Umbilical cord (tissue), 1 donor: ENCODE measurements at regions not wholly inside any gene's neighbourhood (a gene's known extent, or its start where the extent isn't known, plus 50 kb on each side); places are given as distances from the start of the nearest gene placed in this dataset.
A peak's percentile ranks its signal among the peaks of the same experiment; 100 is the strongest.
"Not testable (repeated sequence)": the region's sequence is repeated elsewhere in the genome, so short reads cannot be mapped to it uniquely, and the experiment has no call there.

Source experiments
- DNase-seq: peaks from one replicate; pipeline ENCODE4 v3.0.0-alpha.2; 2015; ENCODE audit warnings: low spot score

GRCh38 chr2:111251711-111252110 lies 131.0 kb downstream of the BCL2L11 start:
- no peak for DNase-seq

GRCh38 chr2:111252436-111252835 lies 131.7 kb downstream of the BCL2L11 start:
- DNase-seq = no peak

DNA sequence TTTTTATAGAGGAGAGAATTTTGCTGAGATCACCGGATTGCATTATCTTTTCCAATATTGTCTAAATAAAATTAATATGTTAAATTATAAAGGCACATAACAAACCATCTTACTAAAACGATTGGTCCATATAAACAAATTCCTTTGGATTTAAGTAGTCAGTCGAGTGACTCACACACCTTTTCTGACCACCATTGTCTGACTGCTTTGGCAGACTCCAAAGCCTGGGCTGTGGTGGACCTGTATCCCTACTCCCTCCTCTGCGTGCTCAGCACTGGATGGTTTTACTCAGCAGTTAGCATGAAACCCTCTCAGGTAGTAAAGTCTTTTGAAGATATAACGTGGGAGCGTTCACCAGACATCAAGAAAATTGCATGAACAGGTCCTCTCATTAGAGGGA lies 134.2 kb downstream of the BCL2L11 start:
- not testable (repeated sequence) for DNase-seq

- not testable (repeated sequence) for DNase-seq
Measured at GRCh38 chr2:111256628-111257027, 135.9 kb downstream of the BCL2L11 start.

- DNase-seq = not testable (repeated sequence)
Measured at GRCh38 chr2:111257607-111258006, 136.9 kb downstream of the BCL2L11 start.

- not testable (repeated sequence) for DNase-seq
Measured at GRCh38 chr2:111258318-111258717, 137.6 kb downstream of the BCL2L11 start.

- not testable (repeated sequence) for DNase-seq
Measured at GRCh38 chr2:111262627-111263379, 142.1 kb downstream of the BCL2L11 start.

- not testable (repeated sequence) for DNase-seq
Measured at GRCh38 chr2:111263380-111264017, 142.8 kb downstream of the BCL2L11 start.

DNA sequence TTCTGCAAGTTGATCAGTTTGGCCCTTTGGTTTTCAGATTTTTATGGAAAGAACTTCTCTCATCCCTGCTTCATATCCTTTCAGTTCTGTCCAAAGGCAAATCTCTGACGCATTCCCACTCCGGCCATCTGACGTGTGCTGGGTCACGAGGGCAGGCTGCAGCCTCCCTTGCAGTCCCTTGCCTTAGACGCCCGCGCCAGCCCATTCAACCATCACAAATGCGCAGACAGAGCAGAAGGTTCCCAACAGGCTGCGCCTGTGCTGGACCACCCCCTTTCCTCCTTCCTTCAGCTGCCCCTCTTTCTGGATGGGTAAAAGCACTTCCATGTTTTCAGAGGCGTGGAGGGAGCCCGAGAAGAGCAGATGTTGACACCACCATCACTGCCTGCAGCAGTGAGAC lies 144.2 kb downstream of the BCL2L11 start:
- not testable (repeated sequence) for DNase-seq

GRCh38 chr2:111266556-111266955 lies 145.8 kb downstream of the BCL2L11 start:
- DNase-seq = not testable (repeated sequence)

DNA sequence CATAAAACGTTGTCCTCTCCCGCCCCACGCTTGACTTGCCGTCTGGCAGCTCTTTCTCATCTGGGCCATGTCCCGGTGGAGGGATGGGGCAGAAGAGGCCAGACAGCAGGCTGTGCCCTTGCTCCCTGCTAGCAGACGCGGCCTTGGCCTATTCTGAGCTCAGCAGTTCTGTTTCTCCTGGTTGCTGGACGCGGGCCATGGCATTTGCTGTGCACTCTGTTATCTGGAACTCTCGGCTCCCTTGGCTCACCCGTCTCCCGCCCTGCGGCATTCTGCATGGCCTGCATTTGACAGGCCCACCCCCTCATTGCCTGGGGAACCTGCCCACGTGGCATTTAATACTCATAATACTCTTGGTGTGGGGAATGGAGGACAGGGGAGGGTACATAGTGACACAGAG lies 146.3 kb downstream of the BCL2L11 start:
- peak; percentile 91 for DNase-seq

GRCh38 chr2:111269761-111270323 lies 149.1 kb downstream of the BCL2L11 start:
- not testable (repeated sequence) for DNase-seq

DNA sequence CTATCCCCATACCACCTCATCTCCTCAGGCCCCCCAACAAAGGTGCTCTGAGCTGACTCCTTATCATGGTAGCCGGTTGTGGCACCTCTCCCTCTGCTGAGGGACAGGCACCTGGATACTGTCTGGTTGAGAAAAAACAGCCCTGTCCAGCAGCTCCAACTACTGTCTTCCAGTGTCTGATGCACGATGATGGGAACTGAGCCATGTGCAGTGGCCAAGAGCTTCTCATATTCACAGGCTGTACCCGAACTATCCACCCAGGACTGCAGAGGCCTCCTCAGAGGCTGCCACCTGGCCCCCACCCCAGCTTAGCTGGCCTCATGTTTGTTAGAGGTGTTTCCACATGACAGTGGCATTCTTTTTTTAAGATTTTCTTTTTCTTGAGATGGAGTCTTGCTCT lies 149.9 kb downstream of the BCL2L11 start:
- not testable (repeated sequence) for DNase-seq

DNA sequence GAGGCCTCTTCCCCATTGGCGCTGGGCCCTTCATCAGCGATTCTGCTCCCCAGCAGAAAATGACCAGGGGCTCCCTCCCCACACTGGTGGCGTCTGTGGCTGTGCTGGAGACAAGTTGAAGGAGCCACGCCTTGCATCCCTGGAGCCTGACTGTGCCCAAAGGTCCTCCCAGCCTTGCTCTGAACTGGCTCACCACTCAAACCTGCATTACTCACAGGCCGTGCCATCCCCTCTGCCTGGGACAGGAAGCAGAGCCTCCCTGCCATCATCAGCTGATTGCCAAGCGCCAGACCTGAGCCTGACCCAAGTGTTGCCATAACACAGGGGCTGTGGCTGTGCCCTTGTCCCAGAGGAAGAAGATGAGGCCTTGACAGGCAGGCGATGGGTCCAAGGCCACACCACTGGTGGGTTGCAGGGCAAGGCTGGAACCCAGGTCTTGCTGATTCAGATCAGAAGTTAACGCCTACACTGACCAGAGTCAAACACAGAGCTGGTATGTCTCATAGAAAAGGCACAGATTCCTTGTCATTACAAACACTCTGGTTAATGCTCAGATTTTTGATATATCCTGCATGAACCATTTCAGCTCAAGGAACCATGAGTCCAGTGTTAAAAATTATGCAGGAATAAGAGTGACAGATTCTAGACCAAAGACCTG lies 151.1 kb downstream of the BCL2L11 start:
- DNase-seq = not testable (repeated sequence)

- not testable (repeated sequence) for DNase-seq
Measured at GRCh38 chr2:111273007-111273406, 152.3 kb downstream of the BCL2L11 start.

DNA sequence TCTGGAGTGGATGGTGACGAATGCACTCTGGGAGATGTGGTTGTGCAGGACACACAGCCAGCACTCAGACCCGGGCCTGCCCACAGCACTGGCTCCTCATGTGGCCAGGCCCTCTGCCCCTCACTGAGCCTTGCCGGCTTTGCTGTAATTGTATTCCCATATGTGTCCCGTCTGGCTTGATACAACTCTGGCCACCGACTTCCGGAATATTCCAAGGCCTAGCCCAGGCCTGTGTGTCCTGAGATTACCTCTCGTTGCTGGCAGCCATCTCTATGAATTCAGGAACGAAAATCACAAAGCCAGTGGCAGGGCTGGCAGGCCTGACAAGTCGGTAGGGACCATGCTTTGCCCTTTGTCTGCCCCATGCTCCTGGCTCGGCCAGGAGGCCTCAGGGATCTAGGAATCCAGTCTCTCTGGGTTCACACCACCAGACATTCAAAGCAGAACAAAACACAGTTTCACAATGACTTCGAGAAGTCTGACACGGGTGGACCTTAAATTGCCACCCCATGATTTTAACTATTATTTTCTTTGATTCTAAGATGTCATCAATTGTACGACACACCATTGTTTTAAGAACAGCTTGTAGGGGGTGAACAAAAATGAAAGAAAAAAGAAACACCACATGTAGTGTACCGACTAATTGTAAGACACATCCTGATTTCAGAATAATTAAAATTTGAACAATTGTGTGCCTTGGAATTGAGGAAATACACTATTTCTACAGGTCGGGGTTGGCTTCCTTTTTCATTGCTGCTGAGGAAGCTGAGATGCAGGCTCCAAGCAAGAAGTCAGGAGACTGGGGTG lies 154.5 kb downstream of the BCL2L11 start:
- not testable (repeated sequence) for DNase-seq

GRCh38 chr2:111275854-111276171 lies 155.1 kb downstream of the BCL2L11 start:
- DNase-seq = not testable (repeated sequence)

- DNase-seq = not testable (repeated sequence)
Measured at GRCh38 chr2:111278133-111278532, 157.4 kb downstream of the BCL2L11 start.

GRCh38 chr2:111280709-111281286 lies 160.1 kb downstream of the BCL2L11 start:
- not testable (repeated sequence) for DNase-seq

DNA sequence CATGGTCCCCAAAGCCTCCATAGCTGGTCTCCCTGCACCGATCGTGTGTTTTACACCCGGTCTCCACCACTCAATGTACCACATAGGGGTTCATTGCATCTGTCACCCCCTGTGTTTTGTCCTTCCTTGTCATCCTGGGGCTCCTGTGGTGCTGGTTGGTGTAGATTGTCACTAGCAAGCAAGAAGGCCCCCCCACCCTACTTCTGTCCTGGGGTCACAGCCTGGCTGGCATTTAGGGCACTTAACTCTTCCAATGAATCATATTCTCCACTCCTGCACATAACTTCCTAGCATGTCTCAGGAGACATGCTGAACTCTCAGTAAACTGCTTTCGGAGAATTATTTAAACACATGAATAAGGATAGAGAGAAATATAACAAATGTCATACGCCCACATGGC lies 161.4 kb downstream of the BCL2L11 start:
- not testable (repeated sequence) for DNase-seq
